Prostate gland (tissue), 2 donors: ENCODE measurements at regions not wholly inside any gene's neighbourhood (a gene's known extent, or its start where the extent isn't known, plus 50 kb on each side); places are given as distances from the start of the nearest gene placed in this dataset.

Experiments used
- POLR2A ChIP-seq: fragments of 450-650 bp; IDR thresholded peaks from one replicate; pipeline ENCODE4 v1.6.1; 2016; ENCODE audit warnings: antibody characterized with exemption, mild to moderate bottlenecking
- POLR2AphosphoS5 ChIP-seq: sonication (generic); formaldehyde crosslinking; IDR thresholded peaks from one replicate; pipeline ENCODE4 v1.6.1; 2017; ENCODE audit warnings: antibody characterized with exemption
- TF ChIP-seq, protein P1 (sequence below), 4 experiments: fragments of 200-600 bp in 2 of 4; fragments of 450-650 bp in 2 of 4; sonication (generic) in 2 of 4; IDR thresholded peaks; 1 replicate in 3 of 4; 2 replicates in 1 of 4; pipeline ENCODE4 v1.5.1; 2016 to 2019; ENCODE audit warnings: antibody characterized with exemption in 4 of 4, mild to moderate bottlenecking in 2 of 4, moderate library complexity in 2 of 4

DNA sequence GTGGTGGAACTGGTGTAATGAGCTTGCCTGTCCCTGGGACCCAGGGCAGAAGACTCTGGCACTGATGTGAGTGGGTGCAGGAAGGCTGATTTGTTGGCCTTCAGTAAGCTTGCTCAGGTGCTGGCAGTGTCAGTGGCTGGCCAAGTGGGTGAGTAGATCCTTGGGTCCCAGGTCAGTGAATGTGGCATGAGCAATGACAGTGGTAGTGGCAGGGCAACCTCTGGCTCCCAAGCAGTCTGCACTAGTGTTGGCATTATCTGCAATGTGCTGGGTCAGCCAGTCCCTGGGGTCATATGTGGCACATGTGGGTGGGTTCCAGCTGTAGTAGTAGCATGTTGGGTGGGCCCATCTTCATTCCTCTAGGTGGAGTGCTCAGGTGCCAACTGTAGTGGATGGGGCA is 640.9 kb upstream of the GRM3 start:
- TF ChIP-seq POLR2A (no peak), POLR2AphosphoS5 (no peak)
- TF ChIP-seq, protein P1, sequence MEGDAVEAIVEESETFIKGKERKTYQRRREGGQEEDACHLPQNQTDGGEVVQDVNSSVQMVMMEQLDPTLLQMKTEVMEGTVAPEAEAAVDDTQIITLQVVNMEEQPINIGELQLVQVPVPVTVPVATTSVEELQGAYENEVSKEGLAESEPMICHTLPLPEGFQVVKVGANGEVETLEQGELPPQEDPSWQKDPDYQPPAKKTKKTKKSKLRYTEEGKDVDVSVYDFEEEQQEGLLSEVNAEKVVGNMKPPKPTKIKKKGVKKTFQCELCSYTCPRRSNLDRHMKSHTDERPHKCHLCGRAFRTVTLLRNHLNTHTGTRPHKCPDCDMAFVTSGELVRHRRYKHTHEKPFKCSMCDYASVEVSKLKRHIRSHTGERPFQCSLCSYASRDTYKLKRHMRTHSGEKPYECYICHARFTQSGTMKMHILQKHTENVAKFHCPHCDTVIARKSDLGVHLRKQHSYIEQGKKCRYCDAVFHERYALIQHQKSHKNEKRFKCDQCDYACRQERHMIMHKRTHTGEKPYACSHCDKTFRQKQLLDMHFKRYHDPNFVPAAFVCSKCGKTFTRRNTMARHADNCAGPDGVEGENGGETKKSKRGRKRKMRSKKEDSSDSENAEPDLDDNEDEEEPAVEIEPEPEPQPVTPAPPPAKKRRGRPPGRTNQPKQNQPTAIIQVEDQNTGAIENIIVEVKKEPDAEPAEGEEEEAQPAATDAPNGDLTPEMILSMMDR (IDR thresholded peaks at IDR 0.05), result no peak
